Hematopoietic multipotent progenitor cell treated with erythropoietin and hydrocortisone succinate and interleukin-3 and kit ligand, for 4 days (in vitro differentiated cells): ENCODE measurements at regions not wholly inside any gene's neighbourhood (a gene's known extent, or its start where the extent isn't known, plus 50 kb on each side); places are given as distances from the start of the nearest gene placed in this dataset.

ENCODE experiments used
- DNase-seq: peaks from one replicate; pipeline ENCODE4 v3.0.0-alpha.2; 2015

- DNase-seq = no peak
Measured at GRCh38 chr5:87948486-87948885, 320.2 kb downstream of the TMEM161B start.

GRCh38 chr5:87946271-87946670 is 322.4 kb downstream of the TMEM161B start:
- no peak for DNase-seq

- no peak for DNase-seq
Measured at GRCh38 chr5:87945286-87945650, 323.4 kb downstream of the TMEM161B start.

- DNase-seq = no peak
Measured at GRCh38 chr5:87944553-87945285, 323.9 kb downstream of the TMEM161B start.

- DNase-seq = no peak
Measured at GRCh38 chr5:87940775-87941174, 327.9 kb downstream of the TMEM161B start.

- DNase-seq = no peak
Measured at GRCh38 chr5:87936667-87937066, 332.0 kb downstream of the TMEM161B start.

- DNase-seq = no peak
Measured at GRCh38 chr5:87924436-87924835, 344.2 kb downstream of the TMEM161B start.

- DNase-seq = no peak
Measured at GRCh38 chr5:87916320-87916719, 352.3 kb downstream of the TMEM161B start.

- no peak for DNase-seq
Measured at GRCh38 chr5:87912419-87912818, 356.2 kb downstream of the TMEM161B start.

- DNase-seq = no peak
Measured at GRCh38 chr5:87909382-87909781, 359.3 kb downstream of the TMEM161B start.

- DNase-seq = no peak
Measured at GRCh38 chr5:87906962-87907361, 361.7 kb downstream of the TMEM161B start.

- DNase-seq = no peak
Measured at GRCh38 chr5:87900419-87900818, 368.2 kb downstream of the TMEM161B start.

- no peak for DNase-seq
Measured at GRCh38 chr5:87899721-87900131, 368.9 kb downstream of the TMEM161B start.

- DNase-seq = no peak
Measured at GRCh38 chr5:87899208-87899661, 369.4 kb downstream of the TMEM161B start.

- DNase-seq = no peak
Measured at GRCh38 chr5:87898574-87898973, 370.1 kb downstream of the TMEM161B start.

- DNase-seq = no peak
Measured at GRCh38 chr5:87888139-87888538, 380.5 kb downstream of the TMEM161B start.

- no peak for DNase-seq
Measured at GRCh38 chr5:87887247-87887646, 381.4 kb downstream of the TMEM161B start.

- no peak for DNase-seq
Measured at GRCh38 chr5:87886164-87886563, 382.5 kb downstream of the TMEM161B start.

GRCh38 chr5:87885758-87886157 is 382.9 kb downstream of the TMEM161B start:
- DNase-seq = no peak

- no peak for DNase-seq
Measured at GRCh38 chr5:87877495-87877894, 391.1 kb downstream of the TMEM161B start.

- no peak for DNase-seq
Measured at GRCh38 chr5:87877023-87877422, 391.6 kb downstream of the TMEM161B start.

- no peak for DNase-seq
Measured at GRCh38 chr5:87876616-87877015, 392.0 kb downstream of the TMEM161B start.

GRCh38 chr5:87872986-87873385 is 395.7 kb downstream of the TMEM161B start:
- DNase-seq = no peak

GRCh38 chr5:87868792-87869191 is 399.9 kb downstream of the TMEM161B start:
- no peak for DNase-seq

GRCh38 chr5:87867281-87867680 is 401.4 kb downstream of the TMEM161B start:
- DNase-seq = no peak
